DMS114 treated with DMSO at 0.1 percent for 48 hours (cell line): ENCODE measurements at regions not wholly inside any gene's neighbourhood (a gene's known extent, or its start where the extent isn't known, plus 50 kb on each side); places are given as distances from the start of the nearest gene placed in this dataset.

Experiments used
- DNase-seq: peaks from one replicate; lab custom pipeline; 2025; ENCODE audit not compliant: unreplicated experiment; lab: John Stamatoyannopoulos, UW

- no peak for DNase-seq
Measured at GRCh38 chr12:90899456-90900182, 55.4 kb downstream of the CCER1 start.

GRCh38 chr12:90897986-90898385 lies 57.0 kb downstream of the CCER1 start:
- DNase-seq = no peak

- no peak for DNase-seq
Measured at GRCh38 chr12:90897316-90897715, 57.7 kb downstream of the CCER1 start.

GRCh38 chr12:90896821-90897220 lies 58.2 kb downstream of the CCER1 start:
- no peak for DNase-seq

GRCh38 chr12:90896164-90896563 lies 58.8 kb downstream of the CCER1 start:
- no peak for DNase-seq

GRCh38 chr12:90888316-90888715 lies 66.7 kb downstream of the CCER1 start:
- DNase-seq = no peak

GRCh38 chr12:90883456-90883855 lies 71.5 kb downstream of the CCER1 start:
- DNase-seq = no peak

- no peak for DNase-seq
Measured at GRCh38 chr12:90871726-90872096, 83.3 kb downstream of the CCER1 start.

DNA sequence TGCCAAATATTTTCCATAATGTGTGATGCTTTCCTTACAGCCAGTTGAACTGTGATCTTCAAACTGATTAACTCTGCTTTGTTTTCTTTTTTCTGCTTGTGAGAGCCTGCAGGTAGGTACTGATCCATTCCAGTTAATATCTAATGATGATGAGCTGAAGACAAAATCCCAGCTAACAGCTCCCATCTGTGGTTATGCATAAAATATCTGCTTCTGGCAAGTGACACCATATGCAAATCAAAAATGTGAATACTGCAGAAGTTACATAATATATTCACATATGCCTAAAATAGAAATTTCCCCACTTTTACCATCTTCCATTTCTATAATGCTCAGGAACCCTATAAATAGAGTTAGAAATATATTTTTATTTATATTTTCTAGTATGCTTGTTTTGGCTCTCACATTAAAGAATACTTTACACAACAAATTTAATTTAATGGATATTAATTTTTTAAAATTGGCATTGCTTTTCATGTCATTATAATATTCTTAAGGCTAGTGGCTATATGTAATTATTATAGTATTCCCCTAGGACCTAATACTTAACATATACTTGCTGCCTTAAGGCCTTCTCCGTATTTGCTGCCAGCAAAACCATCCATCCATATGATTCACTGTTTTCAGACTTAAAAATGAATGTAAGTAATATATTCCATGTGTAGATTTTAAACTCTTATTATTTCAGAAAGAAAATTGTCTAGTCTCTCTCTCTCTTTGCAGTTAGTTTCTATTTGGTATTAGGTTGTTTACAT lies 83.8 kb downstream of the CCER1 start:
- no peak for DNase-seq

- DNase-seq = no peak
Measured at GRCh38 chr12:90868626-90869025, 86.3 kb downstream of the CCER1 start.

GRCh38 chr12:90859591-90859990 lies 95.4 kb downstream of the CCER1 start:
- no peak for DNase-seq

- DNase-seq = no peak
Measured at GRCh38 chr12:90858252-90858651, 96.7 kb downstream of the CCER1 start.

GRCh38 chr12:90855534-90855933 lies 99.4 kb downstream of the CCER1 start:
- no peak for DNase-seq

GRCh38 chr12:90854136-90854689 lies 100.8 kb downstream of the CCER1 start:
- DNase-seq = peak; percentile 47

DNA sequence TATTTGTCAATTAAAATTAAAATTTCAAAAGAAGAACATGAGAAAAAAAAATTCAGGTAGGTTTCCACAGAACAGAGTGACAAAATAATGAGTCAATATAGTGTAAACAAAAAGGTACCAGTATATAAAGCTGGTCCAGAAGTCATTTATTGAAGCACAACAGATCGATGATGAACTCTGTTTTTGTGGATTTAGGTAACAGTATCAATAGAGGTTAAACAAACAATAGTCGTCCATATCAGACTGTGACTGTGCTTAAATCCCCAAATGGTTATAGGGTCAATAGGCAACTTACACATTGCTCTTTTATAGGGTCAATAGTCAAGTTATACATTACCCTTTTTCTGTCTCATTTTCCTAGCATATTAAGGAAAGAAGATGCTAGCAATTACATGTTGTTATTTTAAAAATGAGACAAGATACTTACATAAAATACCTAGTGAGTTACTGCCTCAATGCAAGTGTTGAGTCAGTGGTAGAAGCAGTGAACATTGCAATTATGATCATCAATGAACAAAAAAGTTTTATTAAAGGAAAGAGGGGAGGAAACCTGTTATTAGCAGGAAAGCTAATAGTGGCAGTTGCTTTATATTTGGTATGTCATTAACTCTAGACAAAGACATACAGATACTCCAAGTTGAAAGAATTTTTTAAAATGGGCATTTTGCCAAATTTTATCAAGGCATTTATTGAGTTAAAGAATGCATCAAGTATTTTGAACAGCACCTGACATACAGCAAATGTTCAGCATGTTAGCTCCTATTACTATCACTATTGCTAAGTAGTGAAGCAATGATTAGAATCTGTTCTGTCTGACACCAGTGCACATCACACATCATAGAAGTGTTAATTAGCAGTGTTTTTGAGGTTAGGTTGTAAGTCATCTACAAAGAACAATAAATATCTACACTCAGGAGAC lies 102.9 kb downstream of the CCER1 start:
- DNase-seq = no peak

DNA sequence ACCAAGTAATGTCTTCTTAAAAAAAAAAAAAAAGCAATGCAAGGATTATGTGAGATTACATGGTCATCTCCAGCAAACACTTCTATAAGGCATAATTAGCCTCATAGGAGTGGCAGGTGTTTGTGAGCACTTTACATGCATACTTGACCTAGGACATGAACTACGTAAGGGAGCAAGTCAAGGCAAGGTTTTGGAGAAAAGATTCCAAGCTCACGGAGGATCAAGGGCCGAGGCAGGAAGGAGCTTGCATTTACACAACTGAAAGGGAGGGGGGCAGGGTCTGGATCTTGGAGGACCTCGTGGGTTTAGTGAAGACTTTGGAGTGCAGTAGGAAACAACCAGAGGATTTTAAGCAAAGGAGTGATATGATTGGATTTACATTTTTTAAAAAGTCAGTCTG lies 112.5 kb downstream of the CCER1 start:
- peak; percentile 9 for DNase-seq

- DNase-seq = no peak
Measured at GRCh38 chr12:90841336-90841735, 113.6 kb downstream of the CCER1 start.

- no peak for DNase-seq
Measured at GRCh38 chr12:90839346-90839745, 115.6 kb downstream of the CCER1 start.

GRCh38 chr12:90836689-90837088 lies 118.3 kb downstream of the CCER1 start:
- no peak for DNase-seq

DNA sequence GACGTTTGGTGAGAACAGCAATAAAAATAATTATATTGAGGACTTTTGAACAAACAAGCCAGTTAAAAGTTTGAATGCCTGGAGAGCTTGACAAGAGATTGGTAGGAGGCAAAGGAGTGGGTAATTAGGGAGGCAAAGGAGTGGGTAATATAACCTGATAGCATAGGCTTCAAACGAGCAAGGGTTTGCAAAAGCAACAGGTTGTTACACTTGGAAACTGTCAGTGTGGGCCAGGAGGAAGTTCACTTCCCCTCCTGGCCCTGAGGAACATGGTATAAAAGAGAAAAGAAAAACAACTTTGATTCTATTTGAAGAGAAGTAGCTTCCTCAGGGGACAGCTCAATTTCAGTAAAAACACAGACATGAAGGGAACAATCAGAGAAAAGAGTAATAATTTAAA lies 121.7 kb downstream of the CCER1 start:
- no peak for DNase-seq

DNA sequence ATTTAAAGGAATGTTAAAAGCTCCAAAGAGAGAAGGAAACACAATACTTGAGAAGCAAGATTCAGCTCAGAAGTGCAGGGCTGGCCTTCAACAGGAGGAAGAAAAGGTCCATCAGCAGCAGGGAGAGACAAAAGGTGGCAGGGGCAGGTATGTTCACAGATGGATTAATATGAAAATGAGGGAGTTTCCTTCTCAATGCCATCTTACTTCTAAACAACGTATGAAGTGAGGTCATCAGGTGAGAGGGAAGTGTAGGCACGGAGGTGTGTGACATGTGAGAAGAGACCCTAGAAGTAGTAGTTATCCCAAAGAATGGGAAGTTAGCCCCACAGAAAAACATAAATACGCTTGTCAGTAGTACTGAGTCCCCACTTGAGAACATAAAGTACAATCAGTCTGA lies 122.5 kb downstream of the CCER1 start:
- no peak for DNase-seq
